Gastrocnemius medialis (tissue), 4 donors: ENCODE measurements at regions not wholly inside any gene's neighbourhood (a gene's known extent, or its start where the extent isn't known, plus 50 kb on each side); places are given as distances from the start of the nearest gene placed in this dataset.

Experiments used
- ATAC-seq, 2 donors: fragments of 150-250 bp; one replicate each; pipeline ENCODE4 v1.9.1; 2016
- DNase-seq, 2 donors: peaks; one replicate each; pipeline ENCODE4 v3.0.0-alpha.2; 2019
- H3K27ac ChIP-seq, 4 donors: fragments of 200-600 bp; sonication (generic); 1 replicate in 1 of 4; 2 replicates in 3 of 4; pipeline ENCODE4 v1.5.1; 2016 to 2018; ENCODE audit warnings: mild to moderate bottlenecking in 2 of 4, moderate library complexity in 1 of 4
- H3K27me3 ChIP-seq, 3 donors: fragments of 200-600 bp; sonication (generic) in 2 of 3; 1 replicate in 1 of 3; 2 replicates in 2 of 3; pipeline versions ENCODE4 v1.5.1 to v1.6.0; 2016 to 2019; ENCODE audit warnings: mild to moderate bottlenecking in 1 of 3, moderate library complexity in 1 of 3
- H3K36me3 ChIP-seq, 2 donors: fragments of 200-600 bp; sonication (generic) in 1 of 2; one replicate each; pipeline ENCODE4 v1.5.1; 2017 to 2018
- H3K4me1 ChIP-seq, 2 donors: fragments of 200-600 bp; sonication (generic) in 1 of 2; one replicate each; pipeline ENCODE4 v1.5.1; 2016 to 2017; ENCODE audit warnings: mild to moderate bottlenecking in 2 of 2
- H3K4me3 ChIP-seq, 4 donors: fragments of 200-600 bp; sonication (generic) in 3 of 4; 1 replicate in 1 of 4; 2 replicates in 3 of 4; pipeline ENCODE4 v1.5.1; 2016 to 2019; ENCODE audit warnings: mild to moderate bottlenecking in 2 of 4
- H3K9me3 ChIP-seq, 3 donors: fragments of 200-600 bp; sonication (generic) in 2 of 3; 1 replicate in 1 of 3; 2 replicates in 2 of 3; pipeline ENCODE4 v1.5.1; 2016 to 2019
- CTCF ChIP-seq, 5 experiments: fragments of 450-650 bp in 3 of 5; fragments of 200-600 bp in 2 of 5; sonication (generic) in 2 of 5; IDR thresholded peaks in 4 of 5; conservative IDR thresholded peaks in 1 of 5; 1 replicate in 4 of 5; 2 replicates in 1 of 5; pipeline ENCODE4 v1.5.1; 2016 to 2019; ENCODE audit warnings: antibody characterized with exemption in 5 of 5, mild to moderate bottlenecking in 3 of 5, moderate library complexity in 3 of 5
- POLR2A ChIP-seq, 2 donors: fragments of 450-650 bp; IDR thresholded peaks; one replicate each; pipeline ENCODE4 v1.6.1; 2017; ENCODE audit warnings: antibody characterized with exemption in 2 of 2, mild to moderate bottlenecking in 2 of 2, moderate library complexity in 2 of 2
- in situ Hi-C, 4 donors: fragments of 200-750 bp; cut with MboI; loops; one replicate each; pipeline versions ENCODE4 v1.15.0 to v1.8.0; 2017; ENCODE audit warnings: low sequenced_read_pairs in 4 of 4
- intact Hi-C: fragments of 100-400 bp; cut with DNase I; formaldehyde crosslinking; loops from one replicate; pipeline ENCODE4 v1.15.1; 2023; ENCODE audit warnings: low total_unique reads

DNA sequence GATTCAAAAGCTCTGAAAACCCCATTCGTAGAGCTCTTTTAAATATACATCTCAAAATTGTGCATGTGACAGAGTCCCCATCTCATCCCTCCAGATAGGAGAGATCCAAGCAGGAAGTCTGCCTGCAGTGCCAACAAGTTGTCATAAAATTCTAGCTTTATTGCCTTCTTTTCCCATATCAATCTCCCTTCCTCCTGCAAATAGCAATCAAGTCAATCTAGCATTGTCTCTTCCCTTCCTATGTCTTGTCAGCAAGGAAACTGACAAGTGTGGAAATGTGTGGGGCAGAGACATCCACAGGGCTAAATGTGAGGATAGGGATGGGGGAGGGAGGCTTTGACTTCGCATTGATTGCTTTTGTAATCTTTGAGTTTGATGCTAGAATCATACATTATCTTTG, 165.2 kb downstream of the C1orf94 start:
- intact Hi-C loops (no loop called here), in situ Hi-C loops (no loop called here)
- H3K4me3 ChIP-seq = no peak overlapping the region
- ATAC-seq (no peak), DNase-seq (no peak)
- peaks cover 0 to 3% (median 0%) of the 10 kb centered on the region in 3 donors for H3K27me3 ChIP-seq
- no peak overlapping the region for H3K27ac ChIP-seq
- no peak for TF ChIP-seq POLR2A (IDR thresholded peaks at IDR 0.05)
- no peak for TF ChIP-seq CTCF (IDR thresholded peaks at IDR 0.05 in 4 of 5, conservative IDR thresholded peaks at IDR 0.05 in 1 of 5)
- H3K36me3 ChIP-seq = no peaks in the 10 kb centered on the region
- H3K4me1 ChIP-seq = no peaks in the 10 kb centered on the region
- no peaks in the 10 kb centered on the region for H3K9me3 ChIP-seq

- DNase-seq (no peak), ATAC-seq (no peak)
- H3K27ac ChIP-seq = no peak overlapping the region
- no peaks in the 10 kb centered on the region for H3K4me1 ChIP-seq
- in situ Hi-C loops = no loop called here
- intact Hi-C loops = no loop called here
- no peak overlapping the region for H3K4me3 ChIP-seq
- no peaks in the 10 kb centered on the region for H3K36me3 ChIP-seq
- H3K27me3 ChIP-seq = peaks cover 0 to 3% (median 0%) of the 10 kb centered on the region in 3 donors
- TF ChIP-seq POLR2A (IDR thresholded peaks at IDR 0.05) (no peak), CTCF (IDR thresholded peaks at IDR 0.05 in 4 of 5, conservative IDR thresholded peaks at IDR 0.05 in 1 of 5) (no peak)
- H3K9me3 ChIP-seq = no peaks in the 10 kb centered on the region
These were observed 165.6 kb downstream of the C1orf94 start for GRCh38 chr1:34342334-34342733.

- no peak for ATAC-seq
- TF ChIP-seq CTCF (IDR thresholded peaks at IDR 0.05 in 4 of 5, conservative IDR thresholded peaks at IDR 0.05 in 1 of 5) (no peak), POLR2A (IDR thresholded peaks at IDR 0.05) (no peak)
- no peak for DNase-seq
- no peaks in the 10 kb centered on the region for H3K4me1 ChIP-seq
- no peak overlapping the region for H3K27ac ChIP-seq
- in situ Hi-C loops = no loop called here
- H3K4me3 ChIP-seq = no peak overlapping the region
- intact Hi-C loops = no loop called here
- peaks cover 0 to 3% (median 0%) of the 10 kb centered on the region in 3 donors for H3K27me3 ChIP-seq
- no peaks in the 10 kb centered on the region for H3K9me3 ChIP-seq
- no peaks in the 10 kb centered on the region for H3K36me3 ChIP-seq
These were observed 169.4 kb downstream of the C1orf94 start for GRCh38 chr1:34346128-34346527.

GRCh38 chr1:34353409-34353808, 176.7 kb downstream of the C1orf94 start:
- no peaks in the 10 kb centered on the region for H3K4me1 ChIP-seq
- no peak for ATAC-seq
- no peaks in the 10 kb centered on the region for H3K36me3 ChIP-seq
- no peak overlapping the region for H3K4me3 ChIP-seq
- H3K27ac ChIP-seq = no peak overlapping the region
- no peak for DNase-seq
- TF ChIP-seq CTCF (IDR thresholded peaks at IDR 0.05 in 4 of 5, conservative IDR thresholded peaks at IDR 0.05 in 1 of 5) (no peak), POLR2A (IDR thresholded peaks at IDR 0.05) (no peak)
- in situ Hi-C loops (no loop called here), intact Hi-C loops (no loop called here)
- no peaks in the 10 kb centered on the region for H3K9me3 ChIP-seq
- H3K27me3 ChIP-seq = no peaks in the 10 kb centered on the region

DNA sequence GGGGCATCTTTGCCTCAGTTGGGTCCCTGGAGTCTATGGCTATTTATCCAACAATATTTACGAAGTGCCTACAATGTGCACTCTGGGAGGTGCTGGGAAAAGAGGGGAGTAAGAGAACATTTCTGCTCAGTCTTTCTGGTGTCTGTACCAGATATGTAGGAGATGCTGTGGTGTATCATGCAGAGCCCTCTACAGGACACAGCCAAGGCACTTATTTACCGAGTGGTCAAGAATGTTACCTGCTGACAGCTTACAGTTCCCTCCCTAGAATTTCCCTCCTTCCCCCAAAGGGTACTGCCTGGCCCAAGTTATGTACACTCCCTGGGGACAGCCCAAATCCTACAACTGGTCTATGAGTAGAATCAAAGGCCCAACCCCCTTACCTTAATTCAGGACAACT, 177.7 kb downstream of the C1orf94 start:
- no peaks in the 10 kb centered on the region for H3K36me3 ChIP-seq
- no peak overlapping the region for H3K27ac ChIP-seq
- no peak for TF ChIP-seq POLR2A (IDR thresholded peaks at IDR 0.05)
- TF ChIP-seq CTCF (IDR thresholded peaks at IDR 0.05 in 4 of 5, conservative IDR thresholded peaks at IDR 0.05 in 1 of 5) = no peak
- DNase-seq (no peak), ATAC-seq (no peak)
- intact Hi-C loops = no loop called here
- no peaks in the 10 kb centered on the region for H3K27me3 ChIP-seq
- no peaks in the 10 kb centered on the region for H3K9me3 ChIP-seq
- in situ Hi-C loops = no loop called here
- no peaks in the 10 kb centered on the region for H3K4me1 ChIP-seq
- H3K4me3 ChIP-seq = no peak overlapping the region
